HepG2 (cell line): ENCODE measurements at regions not wholly inside any gene's neighbourhood (a gene's known extent, or its start where the extent isn't known, plus 50 kb on each side); places are given as distances from the start of the nearest gene placed in this dataset.

Experiments used
- FOXM1 ChIP-seq: sonication (generic); formaldehyde crosslinking; IDR thresholded peaks from 2 replicates; pipeline ENCODE4 v1.5.0; 2020; ENCODE audit warnings: missing genetic modification reagents
- HMGXB4 ChIP-seq, 2 experiments: sonication (generic) in 1 of 2; formaldehyde crosslinking in 1 of 2; IDR thresholded peaks; 2 replicates each; pipeline versions ENCODE4 v1.4.0 to v1.6.1; 2018 to 2020; ENCODE audit warnings: missing genetic modification reagents in 2 of 2, borderline replicate concordance in 1 of 2, low read depth in 1 of 2, mild to moderate bottlenecking in 1 of 2, missing biosample characterization in 1 of 2
- NFRKB ChIP-seq: fragments of 450-650 bp; IDR thresholded peaks from 2 replicates; pipeline ENCODE4 v1.6.1; 2017
- NR3C1 ChIP-seq: sonication (generic); formaldehyde crosslinking; IDR thresholded peaks from 2 replicates; pipeline ENCODE4 v1.4.0; 2020; ENCODE audit warnings: missing genetic modification reagents
- PHF20 ChIP-seq: sonication (generic); formaldehyde crosslinking; IDR thresholded peaks from 2 replicates; pipeline ENCODE4 v1.5.0; 2020; ENCODE audit warnings: mild to moderate bottlenecking, missing genetic modification reagents
- POLR2A ChIP-seq, 2 experiments: IDR thresholded peaks; 2 replicates each; pipeline ENCODE4 v1.6.1; 2011; ENCODE audit warnings: low read depth in 2 of 2, low read length in 2 of 2, mild to moderate bottlenecking in 1 of 2, moderate library complexity in 1 of 2; ENCODE audit not compliant: insufficient read depth in 1 of 2
- RBM39 ChIP-seq: fragments of 200-400 bp; formaldehyde crosslinking; IDR thresholded peaks from one replicate; pipeline ENCODE4 v1.6.1; 2018; ENCODE audit warnings: antibody characterized with exemption, mild to moderate bottlenecking, low read depth, low read length; ENCODE audit not compliant: poor library complexity, severe bottlenecking
- REST ChIP-seq, 2 experiments: IDR thresholded peaks; 2 replicates each; pipeline ENCODE4 v1.6.1; 2011 to 2012; ENCODE audit warnings: low read length in 2 of 2, borderline replicate concordance in 1 of 2, low read depth in 1 of 2, mild to moderate bottlenecking in 1 of 2, moderate library complexity in 1 of 2
- SMC3 ChIP-seq: IDR thresholded peaks from 2 replicates; pipeline ENCODE4 v1.6.1; 2011; ENCODE audit warnings: low read length, improper control_type of control experiment
- ZNF10 ChIP-seq: sonication (generic); formaldehyde crosslinking; IDR thresholded peaks from 2 replicates; pipeline ENCODE4 v1.4.0; 2020; ENCODE audit warnings: mild to moderate bottlenecking, low read depth, missing genetic modification reagents, borderline replicate concordance
- TF ChIP-seq, protein P1 (sequence below): sonication (generic); formaldehyde crosslinking; IDR thresholded peaks from 2 replicates; pipeline ENCODE4 v1.5.0; 2020; ENCODE audit warnings: mild to moderate bottlenecking, missing genetic modification reagents, moderate library complexity

GRCh38 chr3:64809086-64809485 lies 121.3 kb upstream of the ADAMTS9 start:
- TF ChIP-seq HMGXB4 (CRISPR knock-in tag; IDR thresholded peaks at IDR 0.05; ENCODE audit: borderline replicate concordance in 1 of 2, low read depth in 1 of 2), result no peak
- TF ChIP-seq RBM39, result no peak
- TF ChIP-seq FOXM1 (CRISPR knock-in tag), result no peak
- no peak for TF ChIP-seq POLR2A (IDR thresholded peaks at IDR 0.05; ENCODE audit: insufficient read depth in 1 of 2, low read depth in 2 of 2, low read length in 2 of 2)
- no peak for TF ChIP-seq NFRKB
- TF ChIP-seq, protein P1, sequence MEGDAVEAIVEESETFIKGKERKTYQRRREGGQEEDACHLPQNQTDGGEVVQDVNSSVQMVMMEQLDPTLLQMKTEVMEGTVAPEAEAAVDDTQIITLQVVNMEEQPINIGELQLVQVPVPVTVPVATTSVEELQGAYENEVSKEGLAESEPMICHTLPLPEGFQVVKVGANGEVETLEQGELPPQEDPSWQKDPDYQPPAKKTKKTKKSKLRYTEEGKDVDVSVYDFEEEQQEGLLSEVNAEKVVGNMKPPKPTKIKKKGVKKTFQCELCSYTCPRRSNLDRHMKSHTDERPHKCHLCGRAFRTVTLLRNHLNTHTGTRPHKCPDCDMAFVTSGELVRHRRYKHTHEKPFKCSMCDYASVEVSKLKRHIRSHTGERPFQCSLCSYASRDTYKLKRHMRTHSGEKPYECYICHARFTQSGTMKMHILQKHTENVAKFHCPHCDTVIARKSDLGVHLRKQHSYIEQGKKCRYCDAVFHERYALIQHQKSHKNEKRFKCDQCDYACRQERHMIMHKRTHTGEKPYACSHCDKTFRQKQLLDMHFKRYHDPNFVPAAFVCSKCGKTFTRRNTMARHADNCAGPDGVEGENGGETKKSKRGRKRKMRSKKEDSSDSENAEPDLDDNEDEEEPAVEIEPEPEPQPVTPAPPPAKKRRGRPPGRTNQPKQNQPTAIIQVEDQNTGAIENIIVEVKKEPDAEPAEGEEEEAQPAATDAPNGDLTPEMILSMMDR, result no peak
- no peak for TF ChIP-seq PHF20 (CRISPR knock-in tag)
- TF ChIP-seq ZNF10 (CRISPR knock-in tag), result no peak
- no peak for TF ChIP-seq REST (IDR thresholded peaks at IDR 0.05; ENCODE audit: borderline replicate concordance in 1 of 2, low read depth in 1 of 2, low read length in 2 of 2)
- no peak for TF ChIP-seq SMC3
- no peak for TF ChIP-seq NR3C1
